Nephron (organoid): ENCODE measurements at regions not wholly inside any gene's neighbourhood (a gene's known extent, or its start where the extent isn't known, plus 50 kb on each side); places are given as distances from the start of the nearest gene placed in this dataset.

ENCODE experiments used
- H3K27ac Mint-ChIP-seq, 3 experiments: 2 replicates each; pipeline ENCODE4 v1.8.0; 2020; ENCODE audit warnings: mixed read lengths in 3 of 3, mild to moderate bottlenecking in 2 of 3, moderate library complexity in 1 of 3
- H3K27me3 Mint-ChIP-seq: 2 replicates; pipeline ENCODE4 v1.8.0; 2021; ENCODE audit warnings: low read depth, mild to moderate bottlenecking, moderate library complexity, mixed read lengths
- H3K36me3 Mint-ChIP-seq: 2 replicates; pipeline ENCODE4 v1.8.0; 2020; ENCODE audit warnings: low read depth, mixed read lengths
- H3K4me1 Mint-ChIP-seq: 2 replicates; pipeline ENCODE4 v1.8.0; 2020; ENCODE audit warnings: mixed read lengths
- H3K4me3 Mint-ChIP-seq, 3 experiments: 2 replicates each; pipeline ENCODE4 v1.8.0; 2020; ENCODE audit warnings: mild to moderate bottlenecking in 3 of 3, mixed read lengths in 3 of 3, moderate library complexity in 2 of 3
- H3K9me3 Mint-ChIP-seq: 2 replicates; pipeline ENCODE4 v1.8.0; 2020; ENCODE audit warnings: mixed read lengths
- TF ChIP-seq, protein P1 (sequence below), 3 experiments: fragments of 200-600 bp; sonication (generic); IDR thresholded peaks; one replicate each; pipeline ENCODE4 v1.5.0; 2021; ENCODE audit warnings: antibody characterized with exemption in 3 of 3; ENCODE audit not compliant: unreplicated experiment in 3 of 3

GRCh38 chr6:44538131-44538806, 150.8 kb downstream of the CDC5L start:
- H3K27ac Mint-ChIP-seq = no peak overlapping the region
- peaks cover 34% of the 10 kb centered on the region for H3K27me3 Mint-ChIP-seq
- H3K4me3 Mint-ChIP-seq = no peak overlapping the region

GRCh38 chr6:44538807-44539201, 151.3 kb downstream of the CDC5L start:
- H3K9me3 Mint-ChIP-seq = peaks cover 2% of the 10 kb centered on the region

More at GRCh38 chr6:44538131-44538806, 150.8 kb downstream of the CDC5L start:
- TF ChIP-seq, protein P1, sequence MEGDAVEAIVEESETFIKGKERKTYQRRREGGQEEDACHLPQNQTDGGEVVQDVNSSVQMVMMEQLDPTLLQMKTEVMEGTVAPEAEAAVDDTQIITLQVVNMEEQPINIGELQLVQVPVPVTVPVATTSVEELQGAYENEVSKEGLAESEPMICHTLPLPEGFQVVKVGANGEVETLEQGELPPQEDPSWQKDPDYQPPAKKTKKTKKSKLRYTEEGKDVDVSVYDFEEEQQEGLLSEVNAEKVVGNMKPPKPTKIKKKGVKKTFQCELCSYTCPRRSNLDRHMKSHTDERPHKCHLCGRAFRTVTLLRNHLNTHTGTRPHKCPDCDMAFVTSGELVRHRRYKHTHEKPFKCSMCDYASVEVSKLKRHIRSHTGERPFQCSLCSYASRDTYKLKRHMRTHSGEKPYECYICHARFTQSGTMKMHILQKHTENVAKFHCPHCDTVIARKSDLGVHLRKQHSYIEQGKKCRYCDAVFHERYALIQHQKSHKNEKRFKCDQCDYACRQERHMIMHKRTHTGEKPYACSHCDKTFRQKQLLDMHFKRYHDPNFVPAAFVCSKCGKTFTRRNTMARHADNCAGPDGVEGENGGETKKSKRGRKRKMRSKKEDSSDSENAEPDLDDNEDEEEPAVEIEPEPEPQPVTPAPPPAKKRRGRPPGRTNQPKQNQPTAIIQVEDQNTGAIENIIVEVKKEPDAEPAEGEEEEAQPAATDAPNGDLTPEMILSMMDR (IDR thresholded peaks at IDR 0.05; ENCODE audit: unreplicated experiment in 3 of 3) = no peak
- H3K36me3 Mint-ChIP-seq = no peaks in the 10 kb centered on the region
- H3K4me1 Mint-ChIP-seq = peaks cover 9% of the 10 kb centered on the region
- H3K9me3 Mint-ChIP-seq = peaks cover 2% of the 10 kb centered on the region

DNA sequence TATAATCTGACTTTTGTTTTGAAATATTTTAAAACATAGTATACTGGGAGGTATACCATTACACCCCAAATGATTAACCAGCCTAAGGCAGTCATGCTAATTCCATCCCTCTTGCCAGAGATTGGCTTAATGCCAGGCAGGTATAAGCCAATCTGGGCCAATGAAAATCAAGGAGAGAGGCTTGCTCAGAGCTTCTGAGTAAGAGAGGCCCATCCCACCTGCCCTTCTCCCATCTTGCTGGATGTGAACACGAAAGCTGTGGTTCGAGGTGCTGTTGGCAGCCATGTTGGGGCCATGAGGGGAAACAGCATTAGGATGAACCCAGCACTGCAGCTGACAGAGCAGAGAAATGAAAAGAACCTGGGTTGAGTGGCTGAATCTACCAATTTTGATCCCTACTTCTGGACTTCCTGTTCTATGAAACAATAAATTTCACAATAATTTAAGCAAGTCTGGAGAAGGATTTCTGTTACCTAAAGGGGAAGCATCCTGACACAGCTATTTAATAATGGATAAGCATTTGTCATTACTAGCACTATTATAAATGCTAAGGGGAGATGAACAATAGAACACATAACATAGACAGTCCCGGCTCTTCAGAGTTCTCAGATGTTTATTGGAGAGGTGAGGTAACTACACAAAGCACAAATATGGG, 152.3 kb downstream of the CDC5L start:
- Mint-ChIP-seq H3K36me3 (no peaks in the 10 kb centered on the region), H3K27me3 (peaks cover 38% of the 10 kb centered on the region), H3K4me1 (peaks cover 9% of the 10 kb centered on the region), H3K9me3 (peaks cover 2% of the 10 kb centered on the region), H3K27ac (no peak overlapping the region), H3K4me3 (no peak overlapping the region)
- TF ChIP-seq, protein P1 (IDR thresholded peaks at IDR 0.05; ENCODE audit: unreplicated experiment in 3 of 3) = no peak

More at GRCh38 chr6:44538807-44539201, 151.3 kb downstream of the CDC5L start:
- H3K4me1 Mint-ChIP-seq = peaks cover 9% of the 10 kb centered on the region
- H3K4me3 Mint-ChIP-seq = no peak overlapping the region
- peaks cover 35% of the 10 kb centered on the region for H3K27me3 Mint-ChIP-seq
- no peak overlapping the region for H3K27ac Mint-ChIP-seq
- no peaks in the 10 kb centered on the region for H3K36me3 Mint-ChIP-seq
- TF ChIP-seq, protein P1 (IDR thresholded peaks at IDR 0.05; ENCODE audit: unreplicated experiment in 3 of 3) = no peak

DNA sequence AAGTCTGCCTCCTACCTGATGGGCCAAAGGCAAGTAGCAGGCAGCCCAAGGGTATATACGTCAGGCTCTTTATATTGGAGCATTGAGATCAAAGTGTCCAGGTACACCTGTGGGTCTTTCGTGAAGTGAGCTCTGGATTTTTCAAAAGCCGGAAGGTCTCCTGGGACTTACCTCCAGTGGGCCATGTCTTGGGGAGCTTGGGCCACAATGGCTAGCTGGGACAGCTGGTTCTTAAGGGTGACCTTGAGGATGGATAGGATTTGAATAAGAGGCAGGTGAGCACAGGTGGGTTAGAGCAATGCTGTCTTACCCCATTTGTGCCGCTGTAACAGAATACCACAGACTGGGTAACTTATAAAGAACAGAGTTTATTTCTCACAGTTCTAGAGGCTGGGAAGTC, 153.4 kb downstream of the CDC5L start:
- Mint-ChIP-seq H3K27me3 (peaks cover 38% of the 10 kb centered on the region), H3K4me3 (no peak overlapping the region), H3K36me3 (no peaks in the 10 kb centered on the region), H3K27ac (no peak overlapping the region), H3K4me1 (peaks cover 9% of the 10 kb centered on the region), H3K9me3 (peaks cover 2% of the 10 kb centered on the region)
- TF ChIP-seq, protein P1 (IDR thresholded peaks at IDR 0.05; ENCODE audit: unreplicated experiment in 3 of 3) = no peak

DNA sequence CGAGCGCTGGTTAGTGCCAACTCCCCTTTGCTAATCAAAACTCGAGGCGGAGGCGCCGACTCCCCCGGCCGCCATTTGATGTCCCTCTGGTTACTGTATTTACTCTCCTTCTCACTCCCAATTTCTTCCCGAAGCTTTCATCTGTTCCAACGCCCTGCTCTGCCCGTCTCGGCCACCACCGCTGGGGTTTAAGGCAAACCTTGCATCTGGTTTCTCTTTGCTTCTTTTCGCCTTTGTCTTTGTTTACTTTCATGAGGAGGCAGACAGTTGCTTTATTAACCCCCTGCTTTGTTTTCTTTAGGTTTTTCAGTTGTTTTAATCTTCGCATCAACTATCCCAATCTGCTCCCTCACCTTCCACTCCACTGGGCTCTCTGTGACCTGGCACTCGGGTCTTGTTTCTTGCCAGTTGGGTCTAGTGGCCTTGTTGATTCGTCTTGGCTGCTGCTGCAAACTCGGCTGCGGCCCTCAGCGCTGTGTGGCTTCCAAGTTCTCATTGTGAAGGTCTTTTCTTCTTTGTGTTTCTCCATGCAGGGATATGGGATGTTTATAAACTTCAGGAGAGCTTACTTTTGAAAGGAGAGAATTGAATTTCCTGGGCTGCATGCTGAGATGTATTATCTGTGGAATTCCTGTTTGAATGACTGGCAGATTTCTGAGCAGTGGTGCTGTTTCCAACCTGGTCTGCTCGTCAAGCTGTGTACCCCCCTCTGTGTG, 155.1 kb downstream of the CDC5L start:
- no peaks in the 10 kb centered on the region for H3K36me3 Mint-ChIP-seq
- H3K4me1 Mint-ChIP-seq = peaks cover 9% of the 10 kb centered on the region
- TF ChIP-seq, protein P1 (IDR thresholded peaks at IDR 0.05; ENCODE audit: unreplicated experiment in 3 of 3) = no peak
- peak overlapping the region in 2 of 3 experiments; percentile 10 to 14 for H3K4me3 Mint-ChIP-seq
- peaks cover 34% of the 10 kb centered on the region for H3K27me3 Mint-ChIP-seq
- H3K27ac Mint-ChIP-seq = peak overlapping the region in 2 of 3 experiments; percentile 15 to 40
- H3K9me3 Mint-ChIP-seq = peaks cover under 1% of the 10 kb centered on the region
